ENCODE measurements at regions not wholly inside any gene's neighbourhood (a gene's known extent, or its start where the extent isn't known, plus 50 kb on each side); places are given as distances from the start of the nearest gene placed in this dataset.

DNA sequence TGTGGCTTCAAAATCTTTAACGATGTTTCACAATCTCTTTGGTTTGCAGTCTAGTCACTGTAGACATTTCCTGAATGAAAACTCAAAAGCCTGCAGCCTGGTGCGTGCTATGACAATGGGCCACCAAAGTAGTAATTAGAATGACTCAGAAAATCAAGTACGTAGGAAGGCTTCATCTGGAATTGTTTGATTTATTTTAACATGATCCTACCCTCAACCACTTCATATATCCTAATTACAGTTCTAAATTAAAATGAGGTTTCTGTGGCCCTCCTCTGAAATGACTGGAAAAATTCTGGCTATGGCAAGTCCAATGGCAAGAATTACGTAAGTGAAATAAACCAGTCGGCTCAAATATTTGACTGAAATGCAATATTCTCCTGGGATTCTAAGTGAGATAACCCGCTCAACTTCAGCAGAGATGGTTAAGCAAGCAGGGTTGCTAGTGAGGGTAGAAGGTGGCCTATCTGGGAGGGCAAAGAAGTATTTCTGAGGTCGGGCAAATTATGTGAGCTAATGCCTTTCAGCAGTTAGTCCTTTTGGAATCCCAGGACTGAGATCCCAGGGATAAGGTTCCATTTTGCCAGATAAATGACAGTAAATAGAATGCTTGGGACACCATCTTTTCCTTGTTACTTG, 145.6 kb upstream of the MYOCD start:
- no peak for TF ChIP-seq EZH2 (IDR thresholded peaks at IDR 0.05)
- TF ChIP-seq POLR2AphosphoS5 (IDR thresholded peaks at IDR 0.05; ENCODE audit: borderline replicate concordance, low read depth, low read length): no peak
- no peak for TF ChIP-seq FOXP2 (optimal IDR thresholded peaks at IDR 0.05; ENCODE audit: control extremely low read depth, extremely low read length, insufficient read depth)
